ENCODE measurements at regions not wholly inside any gene's neighbourhood (a gene's known extent, or its start where the extent isn't known, plus 50 kb on each side); places are given as distances from the start of the nearest gene placed in this dataset.

GRCh38 chr20:12022126-12022525 is 104.4 kb downstream of the BTBD3 start:
- no peak for DNase-seq (ENCODE audit: low spot score)

DNA sequence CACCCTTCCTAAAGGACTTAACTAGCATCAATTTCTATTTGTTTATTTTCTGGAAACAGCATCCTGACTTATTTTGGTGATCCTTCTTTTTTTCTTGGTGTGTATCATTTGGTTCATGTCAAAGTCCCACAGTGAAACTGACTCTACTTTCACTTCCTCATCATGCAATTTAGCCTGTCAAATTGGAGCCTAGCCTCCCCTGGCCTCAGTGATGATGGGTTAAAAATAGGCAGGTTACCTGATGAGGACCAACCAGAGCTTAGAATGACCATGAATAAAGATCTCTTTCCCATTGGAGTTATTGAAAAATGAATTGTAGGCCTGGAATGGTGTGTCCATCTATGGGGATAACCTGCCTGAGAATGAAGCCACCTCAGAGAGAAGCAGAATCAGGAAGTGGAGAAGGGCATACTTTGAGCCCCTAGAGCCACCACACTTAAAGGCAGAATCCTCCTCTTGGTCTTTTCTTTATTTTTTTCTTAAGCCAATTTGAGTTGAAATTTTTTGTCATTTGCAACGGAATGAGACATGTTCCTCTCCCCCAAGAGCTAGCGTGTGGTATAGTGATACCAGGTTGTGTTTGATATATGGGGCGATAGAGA is 105.6 kb downstream of the BTBD3 start:
- no peak for DNase-seq (ENCODE audit: low spot score)

- no peak for DNase-seq (ENCODE audit: low spot score)
These were observed 111.1 kb downstream of the BTBD3 start for GRCh38 chr20:12028771-12029170.

DNA sequence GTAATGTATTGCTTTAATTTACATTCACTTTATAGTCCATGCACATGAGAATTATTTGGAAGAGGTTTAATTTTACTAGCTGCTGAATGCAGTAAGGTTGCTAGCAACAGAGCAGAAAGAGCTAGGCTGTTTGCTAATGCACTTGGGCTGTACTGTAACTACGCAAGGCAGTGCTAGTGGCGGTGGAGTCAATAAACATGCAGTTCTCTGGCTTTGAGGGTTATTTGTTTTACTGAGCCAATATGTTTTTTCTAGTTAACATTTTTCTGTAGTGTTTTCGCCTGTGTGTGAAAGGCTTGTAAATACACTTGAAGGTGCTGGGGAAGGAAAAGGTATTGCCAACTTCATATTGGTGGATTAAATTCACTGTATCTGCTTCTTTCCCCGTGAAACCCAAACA is 112.8 kb downstream of the BTBD3 start:
- no peak for DNase-seq (ENCODE audit: low spot score)

DNA sequence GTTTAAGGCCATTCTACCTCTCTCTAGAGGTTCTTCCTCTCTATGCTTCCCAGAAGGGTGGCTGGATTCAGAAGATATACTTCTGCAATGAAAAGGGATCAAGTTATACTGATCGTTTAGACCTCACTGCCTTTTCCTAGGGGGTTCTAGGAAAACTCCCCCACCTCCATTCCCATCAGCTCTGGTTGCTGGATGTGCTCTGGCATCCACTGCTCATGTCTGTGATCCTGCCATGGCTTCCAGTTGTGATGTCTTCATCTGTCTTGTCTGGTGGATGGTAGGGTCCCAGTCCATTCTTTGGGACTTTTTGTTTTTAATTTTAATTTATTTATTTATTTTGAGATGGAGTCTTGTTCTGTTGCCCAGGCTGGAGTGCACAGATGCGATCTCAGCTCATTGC is 118.4 kb downstream of the BTBD3 start:
- no peak for DNase-seq (ENCODE audit: low spot score)

GRCh38 chr20:12037521-12037920 is 119.8 kb downstream of the BTBD3 start:
- no peak for DNase-seq (ENCODE audit: low spot score)

- DNase-seq (ENCODE audit: low spot score), result no peak
These were observed 122.6 kb downstream of the BTBD3 start for GRCh38 chr20:12040261-12040660.

DNA sequence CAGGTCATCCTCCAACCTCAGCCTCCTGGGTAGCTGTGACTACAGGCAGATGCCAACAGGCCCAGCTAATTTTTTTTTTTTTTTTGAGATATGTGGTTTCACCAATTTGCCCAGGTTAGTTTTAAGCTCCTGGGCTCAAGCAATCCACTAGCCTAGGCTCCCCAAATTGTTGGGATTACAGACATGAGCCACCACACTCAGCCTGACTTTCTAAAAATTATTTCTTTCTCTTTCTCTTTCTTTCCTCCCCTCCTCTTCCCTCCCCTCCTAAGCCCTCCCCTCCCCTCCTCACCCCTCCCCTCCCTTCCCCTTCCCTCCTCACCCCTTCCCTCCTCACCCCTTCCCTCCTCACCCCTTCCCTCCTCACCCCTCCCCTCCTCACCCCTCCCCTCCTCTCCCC is 127.3 kb downstream of the BTBD3 start:
- no peak for DNase-seq (ENCODE audit: low spot score)

GRCh38 chr20:12047838-12048432 is 130.2 kb downstream of the BTBD3 start:
- DNase-seq (ENCODE audit: low spot score), result peak; percentile 63

DNA sequence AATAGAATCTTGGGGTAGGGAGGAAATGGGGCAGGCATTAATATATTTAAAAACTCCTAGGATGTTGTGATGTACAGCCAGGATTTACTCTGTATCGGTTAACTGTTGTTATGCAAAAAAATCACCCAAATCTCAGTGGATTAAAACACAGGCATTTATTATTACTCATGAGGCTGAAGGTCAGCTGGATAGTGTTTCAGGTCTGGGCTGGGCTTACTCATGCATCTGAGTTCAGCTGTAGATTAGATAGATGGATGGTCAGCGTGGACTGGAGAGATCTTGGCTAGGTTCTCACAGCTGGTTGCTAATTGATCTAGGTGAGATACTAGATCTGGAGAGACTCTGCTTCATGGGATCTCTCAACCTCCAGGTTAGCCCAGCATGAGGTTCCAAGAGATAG is 131.4 kb downstream of the BTBD3 start:
- DNase-seq (ENCODE audit: low spot score), result no peak

- no peak for DNase-seq (ENCODE audit: low spot score)
These were observed 133.8 kb downstream of the BTBD3 start for GRCh38 chr20:12051206-12052163.

DNA sequence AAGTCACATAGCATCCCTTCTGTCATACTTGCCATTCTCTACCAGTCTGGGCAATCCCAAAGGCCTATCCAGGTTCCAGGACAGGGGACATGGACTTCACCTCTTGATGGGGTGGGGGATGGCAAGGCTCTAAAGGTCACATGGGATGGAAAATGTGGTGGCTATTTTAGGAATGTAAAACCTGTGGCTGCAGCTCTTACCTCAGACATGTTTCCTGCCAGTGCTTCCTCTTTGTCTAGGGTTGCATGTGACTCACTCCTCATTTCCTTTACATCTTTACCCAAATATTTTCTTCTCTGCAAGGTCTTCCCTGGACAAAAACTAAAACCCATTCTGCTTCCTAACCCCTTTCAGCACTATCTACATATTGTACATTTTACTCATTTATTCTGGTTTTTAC is 135.7 kb downstream of the BTBD3 start:
- peak; percentile 99 for DNase-seq (ENCODE audit: low spot score)

DNA sequence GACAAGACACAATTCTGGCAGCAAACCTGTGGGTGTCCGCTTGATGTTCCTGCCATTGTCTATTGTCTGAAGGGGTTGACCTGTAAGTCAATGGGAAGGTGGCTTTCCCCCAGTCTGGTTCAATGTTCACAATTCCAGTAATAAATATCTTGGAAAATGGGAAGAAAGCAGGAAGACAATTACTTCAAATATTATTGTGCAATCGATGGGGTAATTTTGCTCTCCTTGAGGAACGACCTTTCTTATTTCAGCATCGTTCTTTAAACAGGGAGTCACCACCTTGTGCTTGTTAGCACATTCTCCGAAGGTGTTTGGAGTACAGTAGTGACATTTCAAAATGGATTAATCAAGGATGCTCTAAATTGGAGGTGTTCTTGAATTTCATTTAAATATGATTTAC is 136.9 kb downstream of the BTBD3 start:
- DNase-seq (ENCODE audit: low spot score), result peak; percentile 41

DNA sequence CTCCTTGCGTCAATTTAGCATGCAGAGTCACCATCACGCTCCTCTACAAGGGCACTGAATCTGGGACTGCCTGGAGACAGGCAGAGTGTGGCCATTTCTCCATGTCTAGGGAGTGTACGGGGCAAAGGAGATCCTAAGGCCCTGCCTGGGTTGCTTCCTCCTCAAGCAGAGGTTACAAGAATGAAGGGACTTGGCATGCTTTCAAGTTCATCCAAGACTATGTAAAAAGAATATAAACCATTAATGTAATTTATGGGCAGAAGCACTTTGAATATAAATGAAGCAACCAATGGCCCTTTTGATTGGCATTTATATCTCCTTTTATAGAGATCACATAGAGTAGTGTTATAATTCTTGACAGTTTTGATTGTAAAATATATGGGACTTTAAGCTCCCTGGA is 137.5 kb downstream of the BTBD3 start:
- peak; percentile 12 for DNase-seq (ENCODE audit: low spot score)

DNA sequence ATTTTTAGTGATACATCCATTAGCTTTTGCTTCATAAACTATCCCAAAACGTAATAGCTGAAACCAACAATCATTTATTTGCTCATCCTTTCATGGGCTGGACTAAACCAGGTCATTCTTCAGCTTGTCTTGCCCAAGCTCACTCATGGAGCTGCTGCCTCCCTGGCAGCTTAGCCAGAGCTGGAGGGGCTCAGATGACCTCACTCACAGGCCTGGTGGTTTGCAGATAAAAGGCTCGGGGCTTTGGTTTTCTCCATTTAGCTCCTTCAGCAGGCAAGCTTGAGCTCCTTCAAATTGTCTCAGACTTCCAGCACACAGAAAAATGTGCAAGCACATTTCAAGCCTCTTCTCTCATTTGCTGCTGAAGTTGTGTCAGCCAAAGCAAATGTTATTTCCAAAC is 139.1 kb downstream of the BTBD3 start:
- no peak for DNase-seq (ENCODE audit: low spot score)

DNA sequence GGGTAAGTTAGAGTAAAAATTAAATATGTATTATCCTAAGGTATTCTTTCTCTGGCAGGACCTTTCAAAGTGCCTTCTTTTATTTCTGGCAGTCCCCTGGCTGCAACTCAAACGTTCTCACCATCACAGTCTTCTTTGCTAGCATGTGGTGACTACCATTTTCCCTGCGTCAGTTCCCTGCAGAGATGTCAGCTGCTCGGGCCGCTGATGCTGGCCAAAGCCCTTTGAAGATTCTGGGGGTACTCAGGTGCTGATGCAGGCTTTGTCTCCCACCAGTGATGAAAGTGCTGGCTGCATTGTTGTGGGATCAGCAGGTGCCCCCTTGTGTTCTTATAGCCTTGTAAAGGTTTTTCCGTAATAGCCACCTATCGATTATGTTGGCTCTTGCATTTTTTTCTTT is 140.1 kb downstream of the BTBD3 start:
- no peak for DNase-seq (ENCODE audit: low spot score)

DNA sequence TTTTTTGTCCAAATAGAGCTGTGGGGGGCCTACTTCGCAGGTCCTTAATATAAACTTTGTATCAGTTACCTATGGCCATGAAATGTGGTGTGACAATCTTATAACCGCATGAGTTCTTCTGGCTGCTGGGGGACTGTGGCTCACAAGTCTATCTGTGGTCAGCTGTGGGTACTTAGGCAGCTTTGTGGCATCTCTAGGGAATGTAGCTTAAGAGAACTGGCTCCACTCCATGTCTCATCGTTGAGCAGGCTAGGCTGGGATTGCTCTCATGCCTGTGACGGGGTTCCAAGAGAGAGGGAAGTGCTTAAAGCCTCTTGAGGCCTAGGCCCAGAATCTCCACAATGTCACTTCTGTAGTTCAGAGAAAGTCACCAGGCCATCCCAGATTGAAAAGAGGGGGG is 140.5 kb downstream of the BTBD3 start:
- DNase-seq (ENCODE audit: low spot score), result no peak

GRCh38 chr20:12061466-12061865 is 143.8 kb downstream of the BTBD3 start:
- DNase-seq (ENCODE audit: low spot score), result no peak

DNA sequence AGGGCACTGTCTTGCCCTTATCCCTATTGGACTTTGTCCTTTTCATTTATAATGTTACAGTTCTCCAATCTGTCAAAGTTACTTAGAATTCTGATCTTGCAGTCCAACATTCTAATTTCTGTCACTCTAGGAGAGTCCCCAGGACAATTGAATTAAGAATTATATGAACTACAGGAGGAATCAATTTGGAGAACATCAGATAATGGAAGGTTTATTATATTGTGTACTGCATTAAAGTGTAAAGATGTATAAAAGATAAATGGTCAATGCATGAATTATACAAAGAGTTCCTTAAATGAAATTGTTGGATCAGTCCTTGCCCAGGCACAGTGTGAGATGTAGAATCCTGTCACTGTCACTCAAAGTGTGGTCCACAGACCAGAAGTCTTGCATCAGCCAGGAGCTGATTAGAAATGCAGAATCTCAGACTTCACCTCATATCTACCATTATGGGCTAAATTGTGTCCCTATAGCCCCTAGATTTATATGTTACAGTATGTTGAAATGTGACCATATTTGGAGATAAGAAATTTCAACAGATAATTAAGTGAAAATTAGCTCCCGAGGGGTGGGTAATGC is 145.5 kb downstream of the BTBD3 start:
- DNase-seq (ENCODE audit: low spot score), result no peak

DNA sequence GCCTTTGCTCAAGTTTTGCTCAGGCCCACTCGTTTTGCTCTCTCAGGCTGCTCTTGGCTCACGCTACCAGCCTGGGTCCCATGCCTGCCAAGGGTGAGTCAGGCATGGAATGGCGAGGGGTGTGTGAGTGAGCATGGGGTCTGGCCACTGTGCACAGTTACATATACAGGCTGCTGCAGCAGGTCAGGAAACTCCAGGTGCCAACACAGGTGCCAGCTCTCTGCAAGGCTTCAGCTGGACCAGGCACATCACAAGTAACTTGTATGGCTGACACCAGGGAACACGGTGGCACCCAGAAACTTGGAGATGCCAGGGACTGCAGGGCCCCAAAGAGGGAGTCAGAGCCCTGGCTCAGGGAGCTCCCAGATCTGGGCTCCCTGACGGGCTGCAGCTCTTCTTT is 146.8 kb downstream of the BTBD3 start:
- DNase-seq (ENCODE audit: low spot score), result no peak

DNA sequence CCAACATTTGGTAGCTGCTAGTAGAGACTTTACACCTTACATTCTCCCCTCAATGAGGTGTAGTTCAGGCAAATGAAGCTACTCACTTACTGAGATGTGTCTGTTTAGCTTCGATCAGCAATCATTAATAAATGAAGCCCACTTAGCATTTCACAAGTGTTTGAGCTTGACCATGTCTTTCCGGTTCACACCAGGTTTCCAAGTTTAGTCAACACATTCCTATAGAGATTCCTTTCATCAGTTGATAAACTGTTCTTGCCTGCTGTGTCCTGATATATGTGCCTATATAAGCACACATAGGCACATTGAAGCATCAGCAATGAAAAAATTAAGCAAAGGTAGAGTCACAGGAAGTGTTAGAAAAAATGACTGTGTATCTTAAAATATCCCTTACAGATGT is 150.0 kb downstream of the BTBD3 start:
- peak; percentile 13 for DNase-seq (ENCODE audit: low spot score)

DNA sequence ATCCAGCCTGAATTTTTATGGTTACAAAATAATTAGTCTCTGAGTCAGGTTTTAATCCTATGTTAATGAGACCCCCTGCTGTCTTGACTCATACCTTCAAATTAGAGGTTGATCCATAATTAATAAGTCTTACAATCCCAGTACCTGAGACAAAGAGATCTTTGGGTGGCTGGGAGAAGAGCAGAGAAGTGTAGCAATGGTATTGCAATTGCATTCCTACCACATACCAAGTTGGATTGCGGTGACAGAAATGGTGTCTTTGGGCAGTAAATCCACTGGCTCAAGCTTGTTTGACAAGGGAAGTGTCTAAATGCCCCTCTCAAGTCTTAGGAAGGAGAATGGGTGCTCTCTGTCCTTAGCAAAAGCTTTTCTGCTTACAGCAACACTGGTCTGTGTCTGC is 150.4 kb downstream of the BTBD3 start:
- DNase-seq (ENCODE audit: low spot score), result no peak

DNA sequence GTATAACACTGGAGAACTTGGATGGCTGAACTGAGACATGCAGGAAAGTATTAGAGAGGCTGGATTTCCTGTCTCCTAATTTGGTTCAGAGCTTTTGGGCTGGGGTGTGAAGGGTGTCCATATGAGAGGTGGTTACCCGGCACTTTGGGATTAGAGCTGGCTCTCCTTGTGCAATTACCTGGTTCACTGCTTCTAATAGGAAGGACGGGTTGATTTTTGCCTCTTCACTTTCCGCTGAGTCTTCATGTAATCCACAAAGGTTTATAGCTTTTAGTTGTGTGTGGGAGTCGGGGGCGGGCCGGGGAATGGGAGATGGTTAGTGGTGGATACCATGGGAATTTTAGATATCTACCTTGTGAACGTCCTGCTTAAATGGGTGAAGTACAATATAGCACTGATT is 151.5 kb downstream of the BTBD3 start:
- no peak for DNase-seq (ENCODE audit: low spot score)
